HG03095 (cell line): ENCODE measurements at regions not wholly inside any gene's neighbourhood (a gene's known extent, or its start where the extent isn't known, plus 50 kb on each side); places are given as distances from the start of the nearest gene placed in this dataset.

ENCODE experiments used
- ATAC-seq: cut with Tn5 transposase; IDR thresholded peaks from one replicate; pipeline ENCODE4 v1.9.1; 2021; ENCODE audit warnings: moderate library complexity; ENCODE audit not compliant: unreplicated experiment

GRCh38 chr7:68984306-68984705 is 614.0 kb upstream of the AUTS2 start:
- ATAC-seq = no peak

- ATAC-seq = no peak
Observed at GRCh38 chr7:68994841-68995240, 603.4 kb upstream of the AUTS2 start.

- no peak for ATAC-seq
Observed at GRCh38 chr7:68998136-68998535, 600.1 kb upstream of the AUTS2 start.

- no peak for ATAC-seq
Observed at GRCh38 chr7:69002416-69002815, 595.9 kb upstream of the AUTS2 start.

GRCh38 chr7:69012149-69012548 is 586.1 kb upstream of the AUTS2 start:
- ATAC-seq = no peak

- ATAC-seq = no peak
Observed at GRCh38 chr7:69017208-69017607, 581.1 kb upstream of the AUTS2 start.

GRCh38 chr7:69018200-69018599 is 580.1 kb upstream of the AUTS2 start:
- no peak for ATAC-seq

GRCh38 chr7:69019437-69019836 is 578.8 kb upstream of the AUTS2 start:
- ATAC-seq = no peak

- no peak for ATAC-seq
Observed at GRCh38 chr7:69020536-69020935, 577.7 kb upstream of the AUTS2 start.

- ATAC-seq = no peak
Observed at GRCh38 chr7:69025249-69025648, 573.0 kb upstream of the AUTS2 start.

- ATAC-seq = no peak
Observed at GRCh38 chr7:69032848-69033247, 565.4 kb upstream of the AUTS2 start.

GRCh38 chr7:69035826-69036225 is 562.4 kb upstream of the AUTS2 start:
- no peak for ATAC-seq

GRCh38 chr7:69036301-69036700 is 562.0 kb upstream of the AUTS2 start:
- no peak for ATAC-seq

GRCh38 chr7:69038915-69039314 is 559.4 kb upstream of the AUTS2 start:
- no peak for ATAC-seq

GRCh38 chr7:69042138-69042537 is 556.1 kb upstream of the AUTS2 start:
- ATAC-seq = no peak

- ATAC-seq = no peak
Observed at GRCh38 chr7:69047151-69047754, 551.0 kb upstream of the AUTS2 start.

GRCh38 chr7:69049326-69049725 is 548.9 kb upstream of the AUTS2 start:
- no peak for ATAC-seq

- no peak for ATAC-seq
Observed at GRCh38 chr7:69052447-69052846, 545.8 kb upstream of the AUTS2 start.

- no peak for ATAC-seq
Observed at GRCh38 chr7:69060516-69060915, 537.8 kb upstream of the AUTS2 start.

GRCh38 chr7:69062020-69062765 is 536.1 kb upstream of the AUTS2 start:
- ATAC-seq = no peak

- ATAC-seq = no peak
Observed at GRCh38 chr7:69067397-69067796, 530.9 kb upstream of the AUTS2 start.

- no peak for ATAC-seq
Observed at GRCh38 chr7:69070476-69070875, 527.8 kb upstream of the AUTS2 start.

- ATAC-seq = no peak
Observed at GRCh38 chr7:69076566-69076965, 521.7 kb upstream of the AUTS2 start.
